Endothelial cell of umbilical vein (primary cell): ENCODE measurements at regions not wholly inside any gene's neighbourhood (a gene's known extent, or its start where the extent isn't known, plus 50 kb on each side); places are given as distances from the start of the nearest gene placed in this dataset.

Source experiments
- EZH2 ChIP-seq: IDR thresholded peaks from 2 replicates; pipeline ENCODE4 v1.6.1; 2012; ENCODE audit warnings: borderline replicate concordance, low read depth, mild to moderate bottlenecking, moderate library complexity, low read length, inconsistent platforms; ENCODE audit not compliant: severe bottlenecking
- FOS ChIP-seq: IDR thresholded peaks from 2 replicates; pipeline ENCODE4 v1.6.1; 2011; ENCODE audit warnings: mild to moderate bottlenecking, low read length, moderate library complexity, borderline replicate concordance; ENCODE audit not compliant: insufficient read depth
- JUN ChIP-seq: IDR thresholded peaks from 2 replicates; pipeline ENCODE4 v1.6.1; 2011; ENCODE audit warnings: borderline replicate concordance, low read depth; ENCODE audit not compliant: insufficient read length, insufficient read depth
- MYC ChIP-seq: IDR thresholded peaks from one replicate; pipeline ENCODE4 v1.6.1; 2011; ENCODE audit warnings: mild to moderate bottlenecking, low read depth, low read length
- POLR2A ChIP-seq: IDR thresholded peaks from 2 replicates; pipeline ENCODE4 v1.6.1; 2012; ENCODE audit warnings: low read depth, mild to moderate bottlenecking, control low read depth, low read length
- POLR2AphosphoS5 ChIP-seq: IDR thresholded peaks from 2 replicates; pipeline ENCODE4 v1.6.1; 2012; ENCODE audit warnings: low read depth, mild to moderate bottlenecking, control low read depth, low read length, moderate library complexity; ENCODE audit not compliant: insufficient read depth
- TF ChIP-seq, protein P1 (sequence below), 2 donors: IDR thresholded peaks; 1 replicate in 1 of 2; 2 replicates in 1 of 2; pipeline ENCODE4 v1.5.1; 2011; ENCODE audit warnings: low read length in 2 of 2, mild to moderate bottlenecking in 2 of 2, moderate library complexity in 2 of 2, control low read depth in 1 of 2, inconsistent platforms in 1 of 2, low read depth in 1 of 2; ENCODE audit not compliant: insufficient read depth in 1 of 2; ENCODE audit errors: extremely low read depth in 1 of 2
- TF ChIP-seq, protein P2 (sequence below): IDR thresholded peaks from 2 replicates; pipeline ENCODE4 v1.6.1; 2011; ENCODE audit not compliant: insufficient read depth, insufficient read length

DNA sequence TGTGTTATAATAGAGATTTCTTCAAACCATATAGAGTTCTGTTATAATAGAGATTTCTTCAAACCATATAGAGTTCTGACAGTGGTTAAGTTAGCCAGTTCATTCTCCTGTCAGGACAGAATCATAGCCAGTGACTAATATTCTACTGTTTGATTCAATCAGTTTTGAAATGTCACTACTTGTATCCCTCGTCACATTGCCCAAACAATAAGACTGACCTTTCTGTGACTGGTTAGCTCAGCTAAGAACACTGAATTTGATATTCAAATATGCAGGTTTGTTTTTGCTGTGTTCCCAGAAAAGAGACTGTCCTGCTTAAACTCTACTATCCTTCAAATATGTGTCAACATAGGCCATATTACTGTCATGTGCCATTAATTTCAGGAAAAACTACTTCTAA is 74.4 kb downstream of the ALG10B start:
- TF ChIP-seq, protein P1, sequence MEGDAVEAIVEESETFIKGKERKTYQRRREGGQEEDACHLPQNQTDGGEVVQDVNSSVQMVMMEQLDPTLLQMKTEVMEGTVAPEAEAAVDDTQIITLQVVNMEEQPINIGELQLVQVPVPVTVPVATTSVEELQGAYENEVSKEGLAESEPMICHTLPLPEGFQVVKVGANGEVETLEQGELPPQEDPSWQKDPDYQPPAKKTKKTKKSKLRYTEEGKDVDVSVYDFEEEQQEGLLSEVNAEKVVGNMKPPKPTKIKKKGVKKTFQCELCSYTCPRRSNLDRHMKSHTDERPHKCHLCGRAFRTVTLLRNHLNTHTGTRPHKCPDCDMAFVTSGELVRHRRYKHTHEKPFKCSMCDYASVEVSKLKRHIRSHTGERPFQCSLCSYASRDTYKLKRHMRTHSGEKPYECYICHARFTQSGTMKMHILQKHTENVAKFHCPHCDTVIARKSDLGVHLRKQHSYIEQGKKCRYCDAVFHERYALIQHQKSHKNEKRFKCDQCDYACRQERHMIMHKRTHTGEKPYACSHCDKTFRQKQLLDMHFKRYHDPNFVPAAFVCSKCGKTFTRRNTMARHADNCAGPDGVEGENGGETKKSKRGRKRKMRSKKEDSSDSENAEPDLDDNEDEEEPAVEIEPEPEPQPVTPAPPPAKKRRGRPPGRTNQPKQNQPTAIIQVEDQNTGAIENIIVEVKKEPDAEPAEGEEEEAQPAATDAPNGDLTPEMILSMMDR (IDR thresholded peaks at IDR 0.05; ENCODE audit: extremely low read depth in 1 of 2, insufficient read depth in 1 of 2, low read depth in 1 of 2, low read length in 2 of 2): no peak
- TF ChIP-seq POLR2A: no peak
- TF ChIP-seq, protein P2, sequence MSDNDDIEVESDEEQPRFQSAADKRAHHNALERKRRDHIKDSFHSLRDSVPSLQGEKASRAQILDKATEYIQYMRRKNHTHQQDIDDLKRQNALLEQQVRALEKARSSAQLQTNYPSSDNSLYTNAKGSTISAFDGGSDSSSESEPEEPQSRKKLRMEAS: no peak
- TF ChIP-seq POLR2AphosphoS5: no peak
- TF ChIP-seq MYC: no peak
- no peak for TF ChIP-seq FOS
- TF ChIP-seq EZH2: no peak
- TF ChIP-seq JUN: no peak
